GM12875 (cell line): ENCODE measurements at regions not wholly inside any gene's neighbourhood (a gene's known extent, or its start where the extent isn't known, plus 50 kb on each side); places are given as distances from the start of the nearest gene placed in this dataset.

Experiments used
- H3K4me3 ChIP-seq: one replicate; pipeline ENCODE4 v1.5.1; 2011; ENCODE audit warnings: low read depth, low read length, control low read depth
- CTCF ChIP-seq: IDR thresholded peaks from 2 replicates; pipeline ENCODE4 v1.5.1; 2011; ENCODE audit warnings: low read depth, mild to moderate bottlenecking, control low read depth, inconsistent platforms, low read length, moderate library complexity, borderline replicate concordance; ENCODE audit not compliant: insufficient read depth

DNA sequence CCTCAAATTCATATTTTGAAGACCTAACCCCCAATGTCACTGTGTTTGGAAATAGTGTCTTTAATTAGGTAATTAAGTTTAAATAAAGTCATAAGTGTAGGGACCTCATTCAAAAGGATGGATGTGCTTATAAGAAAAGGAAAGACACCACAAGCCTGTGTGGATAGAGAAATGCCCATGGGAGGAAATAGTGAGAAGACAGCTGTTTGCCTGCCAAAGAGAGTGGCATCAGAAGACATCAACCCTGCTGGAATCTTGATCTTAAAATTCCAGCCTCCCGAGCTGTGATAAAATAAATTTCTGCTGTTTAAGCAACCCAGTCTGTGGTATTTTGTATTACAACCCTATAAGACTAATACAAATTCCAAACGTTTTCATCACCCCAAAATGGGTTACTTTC lies 1867.9 kb upstream of the NUDT12 start:
- TF ChIP-seq CTCF = no peak
- H3K4me3 ChIP-seq = no peak overlapping the region

DNA sequence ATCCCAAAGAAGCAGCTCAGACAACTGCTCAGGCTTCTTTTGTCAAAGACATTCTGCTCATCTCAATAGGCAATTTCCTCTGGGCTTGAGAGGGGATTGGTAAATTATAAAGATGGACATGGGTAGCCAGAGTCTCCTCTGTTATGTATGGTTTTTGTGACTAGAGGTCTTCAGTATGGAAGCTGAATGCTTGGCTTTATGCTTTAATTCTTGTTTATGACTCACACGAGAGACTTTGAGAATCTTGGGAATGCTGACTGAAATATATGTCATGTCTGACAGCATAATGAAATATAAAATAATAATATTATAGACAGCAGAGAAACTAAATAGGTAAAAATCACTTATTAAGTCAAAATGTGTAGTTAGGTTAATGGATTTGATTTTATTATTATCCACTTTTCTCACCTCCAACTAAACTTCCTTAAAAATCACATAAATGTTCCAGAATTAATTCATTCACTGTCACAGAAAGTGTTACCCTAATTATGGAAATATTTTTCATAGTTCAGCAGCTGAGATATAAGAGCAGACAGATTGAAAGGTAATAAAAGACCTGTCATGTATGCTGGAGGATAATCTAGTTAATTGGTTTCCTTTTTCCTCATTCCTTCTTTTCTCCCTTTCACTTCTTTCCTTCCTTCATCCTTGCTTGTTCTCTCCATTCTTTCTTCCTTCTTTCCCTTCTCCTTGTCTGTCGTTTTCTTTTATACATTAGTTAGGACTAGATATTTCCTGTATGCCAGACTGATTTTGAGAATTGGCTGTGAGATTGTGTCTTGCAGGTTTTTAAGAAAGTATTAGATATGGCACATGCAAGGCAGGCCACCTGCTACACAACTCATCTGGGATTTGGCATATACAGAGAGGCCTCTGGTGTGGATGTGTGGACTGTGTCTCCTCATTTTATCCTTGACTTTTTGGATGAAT lies 1866.1 kb upstream of the NUDT12 start:
- H3K4me3 ChIP-seq = no peak overlapping the region
- no peak for TF ChIP-seq CTCF

DNA sequence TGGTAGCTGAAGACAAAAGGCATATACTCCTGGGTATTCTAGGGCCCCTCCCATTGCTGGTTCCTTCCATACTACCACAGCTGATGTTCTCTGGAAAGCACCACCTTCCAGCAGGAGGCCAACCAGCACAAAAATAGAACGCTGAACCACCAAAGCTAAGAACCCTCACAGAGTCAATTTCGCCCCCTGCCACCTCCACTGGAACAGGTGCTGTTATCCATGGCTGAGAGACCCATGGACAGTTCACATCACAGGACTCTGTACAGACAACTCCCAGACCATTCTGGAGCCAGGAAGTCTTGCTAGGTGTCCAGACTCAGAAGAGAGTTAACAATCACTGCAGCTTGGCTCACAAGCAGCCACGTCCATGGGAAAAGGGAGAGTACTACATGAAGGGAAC lies 1851.5 kb upstream of the NUDT12 start:
- no peak overlapping the region for H3K4me3 ChIP-seq
- no peak for TF ChIP-seq CTCF

- TF ChIP-seq CTCF = no peak
- no peak overlapping the region for H3K4me3 ChIP-seq
These were observed 1850.9 kb upstream of the NUDT12 start for GRCh38 chr5:105413406-105413990.

GRCh38 chr5:105409695-105410094 lies 1847.1 kb upstream of the NUDT12 start:
- H3K4me3 ChIP-seq = no peak overlapping the region
- TF ChIP-seq CTCF = no peak

DNA sequence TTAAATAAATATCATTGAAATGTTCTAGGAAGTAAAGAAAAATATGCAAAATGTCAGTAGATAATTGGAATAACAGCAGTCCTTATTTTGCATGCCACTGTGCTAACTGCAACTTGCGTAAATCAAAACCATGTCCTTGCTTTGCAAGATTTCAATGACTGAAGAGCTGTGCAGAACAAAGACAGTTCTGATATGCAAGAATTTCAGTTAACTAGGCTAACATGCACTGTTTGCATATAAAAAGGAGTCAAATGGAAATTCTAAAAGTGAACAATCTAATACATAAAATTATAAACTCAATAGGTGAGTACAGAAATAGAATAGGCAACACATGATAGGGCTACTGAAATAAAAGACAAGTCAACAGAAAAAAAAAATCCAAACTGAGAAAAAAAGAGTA lies 1844.6 kb upstream of the NUDT12 start:
- no peak overlapping the region for H3K4me3 ChIP-seq
- no peak for TF ChIP-seq CTCF

- H3K4me3 ChIP-seq = no peak overlapping the region
These were observed 1835.2 kb upstream of the NUDT12 start for GRCh38 chr5:105397749-105398148.

More at GRCh38 chr5:105397749-105398148, 1835.2 kb upstream of the NUDT12 start:
- no peak for TF ChIP-seq CTCF
